ENCODE measurements at regions not wholly inside any gene's neighbourhood (a gene's known extent, or its start where the extent isn't known, plus 50 kb on each side); places are given as distances from the start of the nearest gene placed in this dataset.

GRCh38 chr6:18598551-18599264 is 211.6 kb downstream of the RNF144B start:
- FAIRE-seq (no peak), DNase-seq (no peak)
- no peaks in the 10 kb centered on the region for H3K27me3 ChIP-seq (ENCODE audit: control insufficient read depth in 3 of 3, insufficient read depth in 3 of 3, low read length in 3 of 3)
- 74 to 84% (median 74%) methylated on average over 4 of the region's 4 CpGs for WGBS, 3 donors
- no peak overlapping the region for H3K27ac ChIP-seq (ENCODE audit: low read depth in 1 of 3, low read length in 2 of 3)
- no peak overlapping the region for H3K4me3 ChIP-seq (ENCODE audit: low read depth in 1 of 3, low read length in 3 of 3)
- no peaks in the 10 kb centered on the region for H3K36me3 ChIP-seq (ENCODE audit: control insufficient read depth in 3 of 3, insufficient read depth in 2 of 3, low read depth in 1 of 3, low read length in 3 of 3)
- H3K4me1 ChIP-seq (ENCODE audit: control insufficient read depth in 3 of 3, insufficient read depth in 2 of 3, low read depth in 1 of 3, low read length in 2 of 3): no peaks in the 10 kb centered on the region
- no peaks in the 10 kb centered on the region for H3K9me3 ChIP-seq (ENCODE audit: control insufficient read depth in 2 of 2, insufficient read depth in 1 of 2, low read depth in 1 of 2, low read length in 1 of 2)

GRCh38 chr6:18600255-18600654 is 213.1 kb downstream of the RNF144B start:
- FAIRE-seq: no peak
- Histone ChIP-seq H3K27ac (ENCODE audit: low read depth in 1 of 3, low read length in 2 of 3) (no peak overlapping the region), H3K9me3 (ENCODE audit: control insufficient read depth in 2 of 2, insufficient read depth in 1 of 2, low read depth in 1 of 2, low read length in 1 of 2) (no peaks in the 10 kb centered on the region), H3K4me1 (ENCODE audit: control insufficient read depth in 3 of 3, insufficient read depth in 2 of 3, low read depth in 1 of 3, low read length in 2 of 3) (no peaks in the 10 kb centered on the region), H3K4me3 (ENCODE audit: low read depth in 1 of 3, low read length in 3 of 3) (no peak overlapping the region), H3K36me3 (ENCODE audit: control insufficient read depth in 3 of 3, insufficient read depth in 2 of 3, low read depth in 1 of 3, low read length in 3 of 3) (no peaks in the 10 kb centered on the region), H3K27me3 (ENCODE audit: control insufficient read depth in 3 of 3, insufficient read depth in 3 of 3, low read length in 3 of 3) (no peaks in the 10 kb centered on the region)
- WGBS, 3 donors: 64 to 66% (median 65%) methylated on average over 2 of the region's 2 CpGs
- DNase-seq: no peak

GRCh38 chr6:18601516-18602020 is 214.4 kb downstream of the RNF144B start:
- no peaks in the 10 kb centered on the region for H3K9me3 ChIP-seq (ENCODE audit: control insufficient read depth in 2 of 2, insufficient read depth in 1 of 2, low read depth in 1 of 2, low read length in 1 of 2)
- DNase-seq (no peak), FAIRE-seq (no peak)
- no peaks in the 10 kb centered on the region for H3K4me1 ChIP-seq (ENCODE audit: control insufficient read depth in 3 of 3, insufficient read depth in 2 of 3, low read depth in 1 of 3, low read length in 2 of 3)
- 82 to 90% (median 88%) methylated on average over 5 of the region's 5 CpGs for WGBS, 3 donors
- H3K27ac ChIP-seq (ENCODE audit: low read depth in 1 of 3, low read length in 2 of 3): no peak overlapping the region
- H3K36me3 ChIP-seq (ENCODE audit: control insufficient read depth in 3 of 3, insufficient read depth in 2 of 3, low read depth in 1 of 3, low read length in 3 of 3): no peaks in the 10 kb centered on the region
- no peaks in the 10 kb centered on the region for H3K27me3 ChIP-seq (ENCODE audit: control insufficient read depth in 3 of 3, insufficient read depth in 3 of 3, low read length in 3 of 3)
- no peak overlapping the region for H3K4me3 ChIP-seq (ENCODE audit: low read depth in 1 of 3, low read length in 3 of 3)

GRCh38 chr6:18602931-18603330 is 215.8 kb downstream of the RNF144B start:
- WGBS, 3 donors: 88 to 98% (median 97%) methylated on average over 2 of the region's 2 CpGs

GRCh38 chr6:18603361-18603760 is 216.2 kb downstream of the RNF144B start:
- DNase-seq (no peak), FAIRE-seq (no peak)
- Histone ChIP-seq H3K9me3 (ENCODE audit: control insufficient read depth in 2 of 2, insufficient read depth in 1 of 2, low read depth in 1 of 2, low read length in 1 of 2) (no peaks in the 10 kb centered on the region), H3K27ac (ENCODE audit: low read depth in 1 of 3, low read length in 2 of 3) (no peak overlapping the region), H3K4me3 (ENCODE audit: low read depth in 1 of 3, low read length in 3 of 3) (no peak overlapping the region), H3K27me3 (ENCODE audit: control insufficient read depth in 3 of 3, insufficient read depth in 3 of 3, low read length in 3 of 3) (no peaks in the 10 kb centered on the region), H3K4me1 (ENCODE audit: control insufficient read depth in 3 of 3, insufficient read depth in 2 of 3, low read depth in 1 of 3, low read length in 2 of 3) (no peaks in the 10 kb centered on the region), H3K36me3 (ENCODE audit: control insufficient read depth in 3 of 3, insufficient read depth in 2 of 3, low read depth in 1 of 3, low read length in 3 of 3) (no peaks in the 10 kb centered on the region)
- 58 to 77% (median 58%) methylated on average over 5 of the region's 5 CpGs for WGBS, 3 donors

More at GRCh38 chr6:18602931-18603330, 215.8 kb downstream of the RNF144B start:
- Histone ChIP-seq H3K27me3 (ENCODE audit: control insufficient read depth in 3 of 3, insufficient read depth in 3 of 3, low read length in 3 of 3) (no peaks in the 10 kb centered on the region), H3K4me3 (ENCODE audit: low read depth in 1 of 3, low read length in 3 of 3) (no peak overlapping the region), H3K27ac (ENCODE audit: low read depth in 1 of 3, low read length in 2 of 3) (no peak overlapping the region), H3K9me3 (ENCODE audit: control insufficient read depth in 2 of 2, insufficient read depth in 1 of 2, low read depth in 1 of 2, low read length in 1 of 2) (no peaks in the 10 kb centered on the region), H3K4me1 (ENCODE audit: control insufficient read depth in 3 of 3, insufficient read depth in 2 of 3, low read depth in 1 of 3, low read length in 2 of 3) (no peaks in the 10 kb centered on the region), H3K36me3 (ENCODE audit: control insufficient read depth in 3 of 3, insufficient read depth in 2 of 3, low read depth in 1 of 3, low read length in 3 of 3) (no peaks in the 10 kb centered on the region)
- DNase-seq (no peak), FAIRE-seq (no peak)

- H3K9me3 ChIP-seq (ENCODE audit: control insufficient read depth in 2 of 2, insufficient read depth in 1 of 2, low read depth in 1 of 2, low read length in 1 of 2): no peaks in the 10 kb centered on the region
- WGBS, 3 donors: 71 to 78% (median 72%) methylated on average over 3 of the region's 3 CpGs
- no peaks in the 10 kb centered on the region for H3K27me3 ChIP-seq (ENCODE audit: control insufficient read depth in 3 of 3, insufficient read depth in 3 of 3, low read length in 3 of 3)
- FAIRE-seq: no peak
- H3K27ac ChIP-seq (ENCODE audit: low read depth in 1 of 3, low read length in 2 of 3): no peak overlapping the region
- no peak for DNase-seq
- no peaks in the 10 kb centered on the region for H3K4me1 ChIP-seq (ENCODE audit: control insufficient read depth in 3 of 3, insufficient read depth in 2 of 3, low read depth in 1 of 3, low read length in 2 of 3)
- H3K36me3 ChIP-seq (ENCODE audit: control insufficient read depth in 3 of 3, insufficient read depth in 2 of 3, low read depth in 1 of 3, low read length in 3 of 3): no peaks in the 10 kb centered on the region
- H3K4me3 ChIP-seq (ENCODE audit: low read depth in 1 of 3, low read length in 3 of 3): no peak overlapping the region
Measured at GRCh38 chr6:18605841-18606240, 218.7 kb downstream of the RNF144B start.

GRCh38 chr6:18609715-18610114 is 222.6 kb downstream of the RNF144B start:
- no peak overlapping the region for H3K27ac ChIP-seq (ENCODE audit: low read depth in 1 of 3, low read length in 2 of 3)
- FAIRE-seq (no peak), DNase-seq (no peak)
- H3K36me3 ChIP-seq (ENCODE audit: control insufficient read depth in 3 of 3, insufficient read depth in 2 of 3, low read depth in 1 of 3, low read length in 3 of 3): no peaks in the 10 kb centered on the region
- no peaks in the 10 kb centered on the region for H3K4me1 ChIP-seq (ENCODE audit: control insufficient read depth in 3 of 3, insufficient read depth in 2 of 3, low read depth in 1 of 3, low read length in 2 of 3)
- WGBS, 3 donors: 32 to 46% (median 39%) methylated on average over 1 of the region's 1 CpG
- H3K9me3 ChIP-seq (ENCODE audit: control insufficient read depth in 2 of 2, insufficient read depth in 1 of 2, low read depth in 1 of 2, low read length in 1 of 2): no peaks in the 10 kb centered on the region
- no peaks in the 10 kb centered on the region for H3K27me3 ChIP-seq (ENCODE audit: control insufficient read depth in 3 of 3, insufficient read depth in 3 of 3, low read length in 3 of 3)
- H3K4me3 ChIP-seq (ENCODE audit: low read depth in 1 of 3, low read length in 3 of 3): no peak overlapping the region

- FAIRE-seq (no peak), DNase-seq (no peak)
- H3K4me3 ChIP-seq (ENCODE audit: low read depth in 1 of 3, low read length in 3 of 3): no peak overlapping the region
- no peaks in the 10 kb centered on the region for H3K36me3 ChIP-seq (ENCODE audit: control insufficient read depth in 3 of 3, insufficient read depth in 2 of 3, low read depth in 1 of 3, low read length in 3 of 3)
- no peaks in the 10 kb centered on the region for H3K4me1 ChIP-seq (ENCODE audit: control insufficient read depth in 3 of 3, insufficient read depth in 2 of 3, low read depth in 1 of 3, low read length in 2 of 3)
- H3K9me3 ChIP-seq (ENCODE audit: control insufficient read depth in 2 of 2, insufficient read depth in 1 of 2, low read depth in 1 of 2, low read length in 1 of 2): peaks cover 0 to 3% of the 10 kb centered on the region in 2 donors
- 43 to 55% (median 47%) methylated on average over 4 of the region's 4 CpGs for WGBS, 3 donors
- H3K27me3 ChIP-seq (ENCODE audit: control insufficient read depth in 3 of 3, insufficient read depth in 3 of 3, low read length in 3 of 3): no peaks in the 10 kb centered on the region
- H3K27ac ChIP-seq (ENCODE audit: low read depth in 1 of 3, low read length in 2 of 3): no peak overlapping the region
Measured at GRCh38 chr6:18613319-18613925, 226.3 kb downstream of the RNF144B start.

Data from small intestine (tissue), 7 donors.